VCaP (cell line): ENCODE measurements at regions not wholly inside any gene's neighbourhood (a gene's known extent, or its start where the extent isn't known, plus 50 kb on each side); places are given as distances from the start of the nearest gene placed in this dataset.

Source experiments
- H3K27ac ChIP-seq: fragments of 450-650 bp; 2 replicates; pipeline ENCODE4 v1.5.1; 2017
- TF ChIP-seq, protein P1 (sequence below): fragments of 450-650 bp; conservative IDR thresholded peaks from 2 replicates; pipeline ENCODE4 v1.5.1; 2017; ENCODE audit warnings: mild to moderate bottlenecking, moderate library complexity

DNA sequence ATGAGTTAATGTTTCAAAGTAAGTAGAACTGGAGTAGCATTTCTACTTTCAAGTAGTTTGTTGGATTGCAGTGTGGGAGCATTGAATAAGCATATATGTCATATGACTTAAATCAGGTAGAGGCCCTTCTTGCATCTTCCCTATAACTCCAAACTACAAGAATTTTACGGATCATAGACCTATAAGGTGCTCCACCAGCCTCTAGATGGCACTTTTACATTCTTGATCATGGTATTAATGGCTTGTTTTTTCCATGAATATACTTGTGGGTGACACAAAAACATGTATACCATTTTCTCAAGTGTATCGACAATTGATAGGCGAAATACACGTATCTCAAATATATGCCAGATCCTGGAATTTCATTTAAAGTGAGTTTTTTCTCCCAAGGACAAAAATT, 311.1 kb downstream of the ZPLD1 start:
- H3K27ac ChIP-seq = no peak overlapping the region
- TF ChIP-seq, protein P1, sequence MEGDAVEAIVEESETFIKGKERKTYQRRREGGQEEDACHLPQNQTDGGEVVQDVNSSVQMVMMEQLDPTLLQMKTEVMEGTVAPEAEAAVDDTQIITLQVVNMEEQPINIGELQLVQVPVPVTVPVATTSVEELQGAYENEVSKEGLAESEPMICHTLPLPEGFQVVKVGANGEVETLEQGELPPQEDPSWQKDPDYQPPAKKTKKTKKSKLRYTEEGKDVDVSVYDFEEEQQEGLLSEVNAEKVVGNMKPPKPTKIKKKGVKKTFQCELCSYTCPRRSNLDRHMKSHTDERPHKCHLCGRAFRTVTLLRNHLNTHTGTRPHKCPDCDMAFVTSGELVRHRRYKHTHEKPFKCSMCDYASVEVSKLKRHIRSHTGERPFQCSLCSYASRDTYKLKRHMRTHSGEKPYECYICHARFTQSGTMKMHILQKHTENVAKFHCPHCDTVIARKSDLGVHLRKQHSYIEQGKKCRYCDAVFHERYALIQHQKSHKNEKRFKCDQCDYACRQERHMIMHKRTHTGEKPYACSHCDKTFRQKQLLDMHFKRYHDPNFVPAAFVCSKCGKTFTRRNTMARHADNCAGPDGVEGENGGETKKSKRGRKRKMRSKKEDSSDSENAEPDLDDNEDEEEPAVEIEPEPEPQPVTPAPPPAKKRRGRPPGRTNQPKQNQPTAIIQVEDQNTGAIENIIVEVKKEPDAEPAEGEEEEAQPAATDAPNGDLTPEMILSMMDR = peak; percentile 48

DNA sequence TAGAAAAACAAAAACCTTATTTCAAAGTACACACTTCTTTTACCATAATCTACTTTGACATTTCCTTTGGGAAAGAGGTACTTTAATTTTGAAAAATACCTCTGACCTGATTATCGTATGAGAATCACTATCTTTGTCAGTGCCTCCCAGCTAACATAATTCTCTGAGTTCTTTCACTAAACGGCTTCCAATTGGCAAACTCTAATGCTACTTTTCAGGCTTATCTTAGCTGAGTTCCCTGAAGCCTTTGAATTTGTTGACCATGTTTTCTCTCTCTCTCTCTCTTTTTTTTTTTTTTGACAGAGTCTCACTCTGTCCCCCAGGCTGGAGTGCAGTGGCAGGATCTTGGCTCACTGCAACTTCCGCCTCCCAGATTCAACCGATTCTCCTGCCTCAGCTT, 312.8 kb downstream of the ZPLD1 start:
- TF ChIP-seq, protein P1 = no peak
- no peak overlapping the region for H3K27ac ChIP-seq

DNA sequence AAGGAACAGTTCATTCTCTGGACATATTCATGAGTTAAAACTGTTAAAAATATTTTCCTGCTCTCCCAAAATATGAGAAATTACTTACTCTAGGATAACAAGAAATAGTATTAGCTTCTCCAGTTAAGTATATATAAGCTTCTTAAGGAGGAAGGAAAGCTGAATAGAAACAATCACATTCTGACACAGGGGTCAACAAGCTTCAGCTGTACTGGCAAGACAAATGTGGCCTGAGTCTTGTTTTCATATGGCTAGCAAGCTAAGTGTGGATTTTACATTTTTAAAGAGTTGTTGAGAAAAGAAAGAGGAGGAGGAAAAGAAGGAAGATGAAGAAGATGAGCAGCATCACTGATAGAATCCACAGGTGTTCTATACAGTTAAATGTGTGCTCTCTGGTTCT, 313.8 kb downstream of the ZPLD1 start:
- no peak overlapping the region for H3K27ac ChIP-seq
- TF ChIP-seq, protein P1 = no peak

DNA sequence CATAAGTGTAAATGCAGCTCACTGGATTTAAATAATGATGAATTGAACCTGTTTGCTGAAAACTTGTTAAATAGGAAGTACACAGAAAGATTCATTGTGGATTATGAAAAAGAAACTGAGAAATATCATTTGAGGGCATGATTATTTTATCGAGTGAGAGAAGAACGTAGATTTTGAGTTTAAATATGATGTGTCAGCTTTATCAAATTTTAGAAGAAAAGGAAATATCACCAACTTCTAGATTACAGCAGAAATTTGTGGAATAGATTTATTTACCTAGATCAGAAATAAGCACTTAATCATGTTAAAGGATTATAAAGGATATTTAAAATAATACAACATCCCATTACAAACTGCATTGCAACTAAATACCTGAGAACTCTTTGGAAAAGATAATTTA, 315.5 kb downstream of the ZPLD1 start:
- TF ChIP-seq, protein P1 = no peak
- H3K27ac ChIP-seq = no peak overlapping the region

DNA sequence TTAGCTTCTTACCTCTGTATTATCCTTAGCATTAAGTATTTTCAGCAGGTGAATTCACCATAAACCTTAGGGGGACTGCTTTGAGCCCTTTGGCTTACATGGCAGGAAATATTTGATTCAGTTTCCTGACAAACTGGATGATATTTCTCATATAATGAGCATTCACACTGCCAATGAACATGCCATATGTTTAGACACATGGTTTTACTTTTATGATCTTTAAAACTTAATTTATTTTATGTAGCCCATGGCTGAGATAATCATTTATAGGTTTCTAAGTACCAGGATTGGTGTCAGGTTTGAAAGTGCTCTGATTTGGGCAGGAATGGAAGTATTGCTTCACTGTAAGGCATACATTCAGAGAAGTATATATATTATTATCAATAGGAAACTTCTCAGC, 319.1 kb downstream of the ZPLD1 start:
- TF ChIP-seq, protein P1 = no peak

DNA sequence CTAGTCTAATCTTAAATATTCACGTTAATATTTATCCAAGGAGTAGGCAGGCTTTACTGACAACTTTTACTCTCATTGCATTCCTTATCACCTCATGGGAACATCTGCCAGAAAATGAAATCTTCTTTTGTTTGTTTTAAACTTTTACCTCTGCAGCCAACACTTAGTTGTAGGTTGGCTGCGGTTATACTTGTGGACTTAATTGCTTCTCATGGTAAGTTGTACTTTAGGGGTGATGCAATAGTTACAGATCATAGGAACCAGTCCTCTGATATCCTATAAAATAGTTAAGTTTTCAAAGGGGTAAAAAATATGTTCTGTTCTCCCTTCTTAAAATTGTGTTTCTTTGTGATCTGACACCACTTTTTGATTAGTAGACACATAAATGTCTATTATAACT, 321.9 kb downstream of the ZPLD1 start:
- no peak overlapping the region for H3K27ac ChIP-seq
- TF ChIP-seq, protein P1 = no peak

More for the DNA sequence above, 319.1 kb downstream of the ZPLD1 start:
- no peak overlapping the region for H3K27ac ChIP-seq

DNA sequence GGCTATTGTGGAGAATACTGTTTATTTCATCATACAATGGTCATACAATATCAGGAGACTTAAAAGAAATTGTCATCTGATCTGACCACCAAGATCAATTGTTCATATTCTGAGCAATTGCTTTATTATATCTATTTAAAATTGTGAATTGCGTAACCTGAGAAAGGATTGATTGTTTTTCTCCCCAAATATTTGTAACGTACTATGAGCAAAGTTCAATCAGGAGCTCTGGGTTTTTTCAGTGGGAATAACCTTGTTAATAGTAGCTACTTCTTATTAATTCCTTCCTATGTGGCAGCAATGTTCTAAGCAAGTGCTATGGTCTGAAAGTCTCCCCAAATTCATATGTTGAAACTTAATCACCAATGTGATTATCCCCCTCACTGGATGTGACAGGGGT, 323.1 kb downstream of the ZPLD1 start:
- TF ChIP-seq, protein P1 = no peak
- no peak overlapping the region for H3K27ac ChIP-seq

DNA sequence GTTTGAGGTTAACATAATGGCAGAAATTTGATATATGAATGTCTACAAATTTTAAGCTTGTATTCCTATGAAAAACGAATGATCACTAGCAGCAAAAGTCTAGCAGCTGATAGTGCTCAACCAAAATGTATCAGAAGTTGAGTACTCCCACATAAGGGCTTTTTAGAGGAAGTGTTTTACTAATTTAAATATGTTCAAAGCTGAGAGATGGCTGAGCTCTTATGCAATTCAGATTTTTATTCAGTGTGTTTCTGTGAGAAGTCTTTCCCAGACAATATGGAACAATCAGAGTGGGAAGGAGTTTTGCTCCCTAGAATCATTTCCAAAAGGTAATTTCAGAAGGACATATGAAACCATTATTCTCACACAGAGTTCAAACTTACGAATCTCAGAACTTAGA, 327.0 kb downstream of the ZPLD1 start:
- H3K27ac ChIP-seq = no peak overlapping the region
- TF ChIP-seq, protein P1 = no peak
